Activated B cell treated with CpG ODN at 0.5 μM for 24 hours (primary cell): ENCODE measurements at regions not wholly inside any gene's neighbourhood (a gene's known extent, or its start where the extent isn't known, plus 50 kb on each side); places are given as distances from the start of the nearest gene placed in this dataset.

Source experiments
- ATAC-seq: fragments of 200-7000 bp; cut with Tn5 transposase; one replicate; pipeline ENCODE4 v1.10.0; 2021; ENCODE audit warnings: low read depth, mild to moderate bottlenecking, moderate library complexity
- CTCF ChIA-PET: fragments of 350-600 bp; sonication (Branson Sonifier 250); formaldehyde crosslinking; loops from one replicate; lab custom pipeline; 2021; ENCODE audit warnings: antibody characterized with exemption; lab: Charles Lee
- POLR2A ChIA-PET: fragments of 350-600 bp; sonication (Branson Sonifier 250); formaldehyde crosslinking; loops from one replicate; lab custom pipeline; 2021; ENCODE audit warnings: antibody characterized with exemption; lab: Charles Lee
- DNase-seq: peaks from one replicate; pipeline ENCODE4 v3.0.0; 2022
- H3K27ac Mint-ChIP-seq: one replicate; pipeline ENCODE4 v1.8.0; 2020; ENCODE audit warnings: mixed read lengths
- H3K27me3 Mint-ChIP-seq: one replicate; pipeline ENCODE4 v1.8.0; 2021; ENCODE audit warnings: mixed read lengths
- H3K36me3 Mint-ChIP-seq: one replicate; pipeline ENCODE4 v1.8.0; 2021; ENCODE audit warnings: low read depth, mixed read lengths
- H3K4me1 Mint-ChIP-seq: one replicate; pipeline ENCODE4 v1.8.0; 2021; ENCODE audit warnings: mixed read lengths
- H3K4me3 Mint-ChIP-seq: one replicate; pipeline ENCODE4 v1.8.0; 2020; ENCODE audit warnings: mild to moderate bottlenecking, mixed read lengths
- H3K9me3 Mint-ChIP-seq: one replicate; pipeline ENCODE4 v1.8.0; 2020; ENCODE audit warnings: mixed read lengths
- CTCF ChIP-seq: fragments of 200-600 bp; IDR thresholded peaks from one replicate; pipeline ENCODE4 v1.8.0; 2022; ENCODE audit warnings: antibody characterized with exemption, mild to moderate bottlenecking
- intact Hi-C: fragments of 100-400 bp; cut with micrococcal nuclease; formaldehyde crosslinking; loops from one replicate; pipeline ENCODE4 v1.15.1; 2024

DNA sequence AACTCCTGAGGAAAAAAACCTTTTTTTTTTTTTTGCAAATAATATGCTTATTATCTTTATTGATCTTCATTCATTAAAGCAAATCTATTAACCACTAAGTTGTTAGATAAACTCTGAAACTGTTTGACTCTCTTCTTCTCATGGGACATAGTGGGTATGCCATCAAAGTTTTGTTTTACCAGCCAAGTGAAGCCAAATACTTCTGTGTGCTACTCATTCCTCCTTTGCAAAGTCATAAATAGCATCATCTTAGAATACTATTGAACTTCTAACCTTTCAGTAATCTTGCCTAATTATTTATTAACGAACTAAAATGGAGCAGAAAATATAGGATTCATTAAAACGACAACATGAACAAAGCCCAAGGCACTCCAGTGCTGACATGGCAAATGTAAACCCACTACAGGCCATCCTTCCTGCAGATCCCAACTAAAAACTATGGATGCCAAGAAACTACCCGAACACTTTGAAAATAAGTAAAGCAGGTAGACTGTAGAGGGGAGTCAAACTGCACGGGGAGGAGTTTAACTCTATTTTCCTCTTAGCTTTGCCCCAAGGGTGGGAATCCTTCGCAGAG, 61.2 kb upstream of the ODAD2 start:
- H3K4me3 Mint-ChIP-seq: no peak overlapping the region
- CTCF ChIA-PET: no interaction called here
- H3K4me1 Mint-ChIP-seq: no peaks in the 10 kb centered on the region
- POLR2A ChIA-PET: no interaction called here
- no peaks in the 10 kb centered on the region for H3K9me3 Mint-ChIP-seq
- no peak for TF ChIP-seq CTCF
- ATAC-seq (no peak), DNase-seq (no peak)
- H3K27ac Mint-ChIP-seq: no peak overlapping the region
- intact Hi-C loops: no loop called here
- no peaks in the 10 kb centered on the region for H3K27me3 Mint-ChIP-seq
- peaks cover 8% of the 10 kb centered on the region for H3K36me3 Mint-ChIP-seq

DNA sequence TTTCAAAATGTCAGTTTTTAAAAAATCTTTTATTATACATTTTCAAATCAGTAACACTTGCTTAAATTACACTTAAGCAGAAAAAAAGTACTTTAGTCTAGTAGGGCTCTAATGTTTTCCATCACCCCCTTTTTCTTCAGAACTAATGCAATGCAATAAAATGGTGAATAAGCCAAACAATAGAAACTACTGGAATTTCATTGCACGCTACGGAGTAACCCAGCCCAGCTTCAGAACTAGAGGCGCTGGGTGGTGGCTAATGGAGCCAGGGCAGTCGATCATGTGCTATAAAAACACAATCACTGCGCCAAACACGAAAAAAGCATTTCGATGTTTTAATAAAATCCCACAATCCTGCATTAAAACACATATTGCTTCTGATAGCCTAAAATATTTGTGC, 59.9 kb upstream of the ODAD2 start:
- POLR2A ChIA-PET: no interaction called here
- Mint-ChIP-seq H3K4me1 (no peaks in the 10 kb centered on the region), H3K36me3 (peaks cover 11% of the 10 kb centered on the region), H3K4me3 (no peak overlapping the region), H3K9me3 (no peaks in the 10 kb centered on the region), H3K27me3 (no peaks in the 10 kb centered on the region), H3K27ac (no peak overlapping the region)
- TF ChIP-seq CTCF: no peak
- CTCF ChIA-PET: no interaction called here
- DNase-seq (no peak), ATAC-seq (no peak)
- intact Hi-C loops: no loop called here

GRCh38 chr10:28054228-28054860, 55.5 kb upstream of the ODAD2 start:
- TF ChIP-seq CTCF: no peak
- CTCF ChIA-PET: no interaction called here
- H3K9me3 Mint-ChIP-seq: no peaks in the 10 kb centered on the region
- H3K4me3 Mint-ChIP-seq: no peak overlapping the region
- intact Hi-C loops: no loop called here
- no peaks in the 10 kb centered on the region for H3K4me1 Mint-ChIP-seq
- POLR2A ChIA-PET: no interaction called here
- peaks cover 11% of the 10 kb centered on the region for H3K36me3 Mint-ChIP-seq
- no peak for DNase-seq
- no peaks in the 10 kb centered on the region for H3K27me3 Mint-ChIP-seq
- ATAC-seq: no peak
- no peak overlapping the region for H3K27ac Mint-ChIP-seq

- ChIA-PET CTCF (no interaction called here), POLR2A (no interaction called here)
- H3K4me3 Mint-ChIP-seq: no peak overlapping the region
- H3K27ac Mint-ChIP-seq: no peak overlapping the region
- ATAC-seq (no peak), DNase-seq (no peak)
- intact Hi-C loops: no loop called here
- H3K36me3 Mint-ChIP-seq: no peaks in the 10 kb centered on the region
- H3K27me3 Mint-ChIP-seq: no peaks in the 10 kb centered on the region
- H3K4me1 Mint-ChIP-seq: no peaks in the 10 kb centered on the region
- H3K9me3 Mint-ChIP-seq: no peaks in the 10 kb centered on the region
- no peak for TF ChIP-seq CTCF
Observed at GRCh38 chr10:28049286-28049685, 50.4 kb upstream of the ODAD2 start.
